Neural progenitor cell (in vitro differentiated cells): ENCODE measurements at regions not wholly inside any gene's neighbourhood (a gene's known extent, or its start where the extent isn't known, plus 50 kb on each side); places are given as distances from the start of the nearest gene placed in this dataset.

Experiments
- DNase-seq: peaks from one replicate; pipeline ENCODE4 v3.0.0-alpha.2; 2016; ENCODE audit warnings: low spot score
- H2AFZ ChIP-seq: fragments of 200-600 bp; sonication (generic); replicated peaks from 2 replicates; pipeline ENCODE4 v1.6.1; 2016; ENCODE audit warnings: antibody characterized with exemption
- H3F3A ChIP-seq: fragments of 200-600 bp; sonication (generic); 2 replicates; pipeline ENCODE4 v1.6.1; 2016; ENCODE audit warnings: antibody characterized with exemption, low read depth
- H3K27ac ChIP-seq: fragments of 200-600 bp; sonication (generic); 2 replicates; pipeline ENCODE4 v1.5.1; 2016; ENCODE audit warnings: mild to moderate bottlenecking
- H3K27me3 ChIP-seq: fragments of 200-600 bp; sonication (generic); 2 replicates; pipeline ENCODE4 v1.6.1; 2016; ENCODE audit warnings: mild to moderate bottlenecking, moderate library complexity
- H3K36me3 ChIP-seq: fragments of 200-600 bp; sonication (generic); 2 replicates; pipeline ENCODE4 v1.5.1; 2016
- H3K4me1 ChIP-seq: fragments of 200-600 bp; sonication (generic); 2 replicates; pipeline ENCODE4 v1.6.1; 2016; ENCODE audit warnings: mixed run types
- H3K4me2 ChIP-seq: fragments of 200-600 bp; sonication (generic); 2 replicates; pipeline ENCODE4 v1.6.1; 2016
- H3K4me3 ChIP-seq: fragments of 200-600 bp; sonication (generic); 2 replicates; pipeline ENCODE4 v1.5.1; 2016
- H3K79me2 ChIP-seq: fragments of 200-600 bp; sonication (generic); 2 replicates; pipeline ENCODE4 v1.6.1; 2016; ENCODE audit warnings: low read depth
- H3K9ac ChIP-seq: fragments of 200-600 bp; sonication (generic); 2 replicates; pipeline ENCODE4 v1.6.1; 2016
- H3K9me3 ChIP-seq: fragments of 200-600 bp; sonication (generic); 2 replicates; pipeline ENCODE4 v1.5.1; 2016; ENCODE audit warnings: low read depth
- H4K20me1 ChIP-seq: fragments of 200-600 bp; sonication (generic); 2 replicates; pipeline ENCODE4 v1.6.1; 2016; ENCODE audit warnings: low read depth
- H3K27ac Mint-ChIP-seq: 3 replicates; pipeline ENCODE4 v1.8.0; 2021; ENCODE audit warnings: mixed read lengths
- H3K27me3 Mint-ChIP-seq: 2 replicates; pipeline ENCODE4 v1.8.0; 2022; ENCODE audit warnings: low read depth, mild to moderate bottlenecking, inconsistent platforms, moderate library complexity, mixed read lengths; ENCODE audit not compliant: insufficient read depth
- H3K36me3 Mint-ChIP-seq: 3 replicates; pipeline ENCODE4 v1.8.0; 2021; ENCODE audit warnings: mixed read lengths
- H3K4me1 Mint-ChIP-seq: 3 replicates; pipeline ENCODE4 v1.8.0; 2021; ENCODE audit warnings: mixed read lengths
- H3K4me3 Mint-ChIP-seq: 3 replicates; pipeline ENCODE4 v1.8.0; 2021; ENCODE audit warnings: mild to moderate bottlenecking, moderate library complexity, mixed read lengths
- H3K9me3 Mint-ChIP-seq: 3 replicates; pipeline ENCODE4 v1.8.0; 2020; ENCODE audit warnings: mixed read lengths
- EZH2 ChIP-seq: fragments of 200-600 bp; sonication (generic); IDR thresholded peaks from 2 replicates; pipeline ENCODE4 v1.6.1; 2017; ENCODE audit warnings: antibody characterized with exemption, mild to moderate bottlenecking, moderate library complexity
- EZH2phosphoT487 ChIP-seq: fragments of 200-600 bp; sonication (generic); IDR thresholded peaks from 2 replicates; pipeline ENCODE4 v1.6.1; 2017; ENCODE audit warnings: antibody characterized with exemption
- TF ChIP-seq, protein P1 (sequence below): fragments of 200-600 bp; sonication (generic); IDR thresholded peaks from 2 replicates; pipeline ENCODE4 v1.5.1; 2017; ENCODE audit warnings: antibody characterized with exemption, mild to moderate bottlenecking

DNA sequence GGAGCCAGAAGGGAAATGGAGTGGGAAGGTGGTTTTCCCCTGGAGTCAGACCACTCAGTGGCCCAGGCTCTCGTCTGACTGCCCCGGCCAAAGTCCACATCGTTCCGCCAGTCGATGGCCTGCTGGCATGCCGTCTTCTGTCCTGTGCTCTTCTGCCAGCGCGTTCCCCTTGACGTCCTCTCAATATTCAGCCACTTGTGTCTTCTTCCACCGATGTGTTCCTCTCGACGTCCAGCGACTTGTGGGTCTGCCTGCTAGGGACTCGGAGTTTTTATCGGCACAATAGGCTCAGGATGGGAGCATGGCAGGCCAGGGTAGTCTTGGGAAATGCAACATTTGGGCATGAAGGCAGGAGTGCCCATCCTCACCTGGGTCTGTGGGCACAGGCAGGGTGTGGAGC, 542.5 kb upstream of the LMCD1 start:
- no peaks in the 10 kb centered on the region for H3K27me3 ChIP-seq
- no peaks in the 10 kb centered on the region for H3K36me3 ChIP-seq
- no peaks in the 10 kb centered on the region for H3K4me1 ChIP-seq
- Mint-ChIP-seq H3K9me3 (no peaks in the 10 kb centered on the region), H3K4me3 (no peak overlapping the region), H3K27me3 (no peaks in the 10 kb centered on the region), H3K27ac (no peak overlapping the region), H3K4me1 (no peaks in the 10 kb centered on the region), H3K36me3 (no peaks in the 10 kb centered on the region)
- H3K9me3 ChIP-seq = no peaks in the 10 kb centered on the region
- no peak overlapping the region for H3K27ac ChIP-seq
- no peaks in the 10 kb centered on the region for H3F3A ChIP-seq
- TF ChIP-seq EZH2phosphoT487 = no peak
- TF ChIP-seq, protein P1, sequence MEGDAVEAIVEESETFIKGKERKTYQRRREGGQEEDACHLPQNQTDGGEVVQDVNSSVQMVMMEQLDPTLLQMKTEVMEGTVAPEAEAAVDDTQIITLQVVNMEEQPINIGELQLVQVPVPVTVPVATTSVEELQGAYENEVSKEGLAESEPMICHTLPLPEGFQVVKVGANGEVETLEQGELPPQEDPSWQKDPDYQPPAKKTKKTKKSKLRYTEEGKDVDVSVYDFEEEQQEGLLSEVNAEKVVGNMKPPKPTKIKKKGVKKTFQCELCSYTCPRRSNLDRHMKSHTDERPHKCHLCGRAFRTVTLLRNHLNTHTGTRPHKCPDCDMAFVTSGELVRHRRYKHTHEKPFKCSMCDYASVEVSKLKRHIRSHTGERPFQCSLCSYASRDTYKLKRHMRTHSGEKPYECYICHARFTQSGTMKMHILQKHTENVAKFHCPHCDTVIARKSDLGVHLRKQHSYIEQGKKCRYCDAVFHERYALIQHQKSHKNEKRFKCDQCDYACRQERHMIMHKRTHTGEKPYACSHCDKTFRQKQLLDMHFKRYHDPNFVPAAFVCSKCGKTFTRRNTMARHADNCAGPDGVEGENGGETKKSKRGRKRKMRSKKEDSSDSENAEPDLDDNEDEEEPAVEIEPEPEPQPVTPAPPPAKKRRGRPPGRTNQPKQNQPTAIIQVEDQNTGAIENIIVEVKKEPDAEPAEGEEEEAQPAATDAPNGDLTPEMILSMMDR = no peak
- no peak for TF ChIP-seq EZH2
- no peak overlapping the region for H3K9ac ChIP-seq
- no peak for DNase-seq
- H2AFZ ChIP-seq = no peak overlapping the region
- no peaks in the 10 kb centered on the region for H4K20me1 ChIP-seq
- no peak overlapping the region for H3K4me3 ChIP-seq
- H3K4me2 ChIP-seq = no peak overlapping the region
- no peaks in the 10 kb centered on the region for H3K79me2 ChIP-seq

DNA sequence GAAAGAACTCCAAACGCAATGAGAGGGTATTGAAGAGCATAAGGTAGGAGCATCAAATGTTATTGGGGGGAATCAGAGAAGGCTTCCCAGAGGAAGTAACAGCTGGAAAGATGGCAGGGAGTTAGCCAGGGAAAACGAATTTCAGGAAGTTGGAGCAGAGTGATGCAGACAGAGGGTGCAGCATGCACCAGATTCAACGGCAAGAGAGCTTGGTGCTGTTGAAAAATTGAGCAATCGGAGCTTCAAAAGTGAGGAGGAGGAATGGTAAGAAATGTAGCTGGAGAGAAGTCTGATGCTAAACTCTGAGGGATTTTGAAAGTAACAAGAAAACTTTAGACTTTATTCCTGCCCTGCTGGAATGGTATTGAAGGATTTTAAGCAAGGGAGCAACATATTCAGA, 541.0 kb upstream of the LMCD1 start:
- Histone ChIP-seq H3F3A (no peaks in the 10 kb centered on the region), H3K9ac (no peak overlapping the region), H3K4me2 (no peak overlapping the region), H3K27ac (no peak overlapping the region), H2AFZ (no peak overlapping the region), H3K27me3 (no peaks in the 10 kb centered on the region), H3K4me3 (no peak overlapping the region), H4K20me1 (no peaks in the 10 kb centered on the region), H3K79me2 (no peaks in the 10 kb centered on the region), H3K36me3 (no peaks in the 10 kb centered on the region), H3K9me3 (no peaks in the 10 kb centered on the region), H3K4me1 (no peaks in the 10 kb centered on the region)
- Mint-ChIP-seq H3K4me3 (no peak overlapping the region), H3K27ac (no peak overlapping the region), H3K4me1 (no peaks in the 10 kb centered on the region), H3K9me3 (peaks cover 3% of the 10 kb centered on the region), H3K27me3 (no peaks in the 10 kb centered on the region), H3K36me3 (no peaks in the 10 kb centered on the region)
- no peak for DNase-seq
- TF ChIP-seq EZH2phosphoT487 (no peak), EZH2 (no peak)
- TF ChIP-seq, protein P1 = no peak

DNA sequence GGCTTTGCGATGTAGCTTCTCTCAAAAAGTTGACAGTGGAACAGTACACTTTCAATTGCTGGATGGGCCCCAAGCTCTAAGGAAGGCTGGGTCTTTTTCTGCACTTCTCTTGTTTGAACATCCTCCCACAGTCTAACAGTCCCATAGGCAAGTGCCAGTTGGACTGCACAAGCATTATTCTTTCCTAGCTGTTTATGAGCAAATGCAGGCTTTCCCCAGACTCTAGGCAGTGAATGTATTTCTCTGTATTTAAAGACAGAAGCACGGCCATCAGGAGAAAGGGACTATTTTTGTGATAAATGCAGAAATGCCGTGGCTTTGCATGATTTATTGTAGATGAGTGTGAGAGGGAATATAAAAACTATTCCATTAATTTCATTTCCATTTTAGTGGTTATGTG, 539.3 kb upstream of the LMCD1 start:
- no peak overlapping the region for H3K4me3 ChIP-seq
- no peak overlapping the region for H3K4me3 Mint-ChIP-seq
- H3K9me3 ChIP-seq = no peaks in the 10 kb centered on the region
- no peaks in the 10 kb centered on the region for H3K4me1 Mint-ChIP-seq
- no peaks in the 10 kb centered on the region for H3K36me3 Mint-ChIP-seq
- H3K79me2 ChIP-seq = no peaks in the 10 kb centered on the region
- no peaks in the 10 kb centered on the region for H3K36me3 ChIP-seq
- no peak overlapping the region for H3K4me2 ChIP-seq
- TF ChIP-seq, protein P1 = no peak
- no peak for TF ChIP-seq EZH2phosphoT487
- no peak for TF ChIP-seq EZH2
- no peak overlapping the region for H3K9ac ChIP-seq
- DNase-seq = no peak
- no peak overlapping the region for H3K27ac ChIP-seq
- H4K20me1 ChIP-seq = no peaks in the 10 kb centered on the region
- H3F3A ChIP-seq = no peaks in the 10 kb centered on the region
- no peak overlapping the region for H3K27ac Mint-ChIP-seq
- H3K27me3 ChIP-seq = no peaks in the 10 kb centered on the region
- H3K27me3 Mint-ChIP-seq = no peaks in the 10 kb centered on the region
- no peak overlapping the region for H2AFZ ChIP-seq
- H3K4me1 ChIP-seq = no peaks in the 10 kb centered on the region
- H3K9me3 Mint-ChIP-seq = peaks cover 3% of the 10 kb centered on the region

DNA sequence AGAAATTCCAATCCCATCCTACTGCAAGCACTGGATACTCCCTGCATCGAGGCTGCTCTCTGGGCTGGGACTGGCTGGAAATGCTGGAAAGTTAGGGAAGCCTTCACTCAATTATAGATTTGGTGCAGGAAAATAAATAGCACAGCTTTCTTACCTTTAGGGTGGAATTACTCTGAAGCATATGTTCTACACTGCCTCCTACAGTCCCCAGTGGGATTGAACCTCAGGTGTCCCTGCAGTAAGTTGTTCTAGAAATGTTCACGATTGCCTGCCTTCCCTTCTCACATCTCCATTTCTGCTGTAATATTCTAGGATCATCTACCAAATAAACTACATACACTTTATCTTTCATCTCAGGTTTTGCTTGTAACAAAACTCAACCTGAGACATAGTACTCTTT, 536.7 kb upstream of the LMCD1 start:
- Histone ChIP-seq H3K4me3 (no peak overlapping the region), H3K4me1 (no peaks in the 10 kb centered on the region), H4K20me1 (no peaks in the 10 kb centered on the region), H3K9ac (no peak overlapping the region), H3F3A (no peaks in the 10 kb centered on the region), H3K9me3 (no peaks in the 10 kb centered on the region), H3K36me3 (no peaks in the 10 kb centered on the region), H3K4me2 (no peak overlapping the region), H3K79me2 (no peaks in the 10 kb centered on the region), H2AFZ (no peak overlapping the region), H3K27ac (no peak overlapping the region), H3K27me3 (no peaks in the 10 kb centered on the region)
- Mint-ChIP-seq H3K36me3 (no peaks in the 10 kb centered on the region), H3K9me3 (peaks cover 3% of the 10 kb centered on the region), H3K4me1 (peaks cover 2% of the 10 kb centered on the region), H3K27me3 (no peaks in the 10 kb centered on the region), H3K4me3 (no peak overlapping the region), H3K27ac (no peak overlapping the region)
- peak; percentile 25 for DNase-seq
- TF ChIP-seq EZH2phosphoT487 = no peak
- TF ChIP-seq, protein P1 = peak; percentile 37
